ENCODE measurements at regions not wholly inside any gene's neighbourhood (a gene's known extent, or its start where the extent isn't known, plus 50 kb on each side); places are given as distances from the start of the nearest gene placed in this dataset.

DNA sequence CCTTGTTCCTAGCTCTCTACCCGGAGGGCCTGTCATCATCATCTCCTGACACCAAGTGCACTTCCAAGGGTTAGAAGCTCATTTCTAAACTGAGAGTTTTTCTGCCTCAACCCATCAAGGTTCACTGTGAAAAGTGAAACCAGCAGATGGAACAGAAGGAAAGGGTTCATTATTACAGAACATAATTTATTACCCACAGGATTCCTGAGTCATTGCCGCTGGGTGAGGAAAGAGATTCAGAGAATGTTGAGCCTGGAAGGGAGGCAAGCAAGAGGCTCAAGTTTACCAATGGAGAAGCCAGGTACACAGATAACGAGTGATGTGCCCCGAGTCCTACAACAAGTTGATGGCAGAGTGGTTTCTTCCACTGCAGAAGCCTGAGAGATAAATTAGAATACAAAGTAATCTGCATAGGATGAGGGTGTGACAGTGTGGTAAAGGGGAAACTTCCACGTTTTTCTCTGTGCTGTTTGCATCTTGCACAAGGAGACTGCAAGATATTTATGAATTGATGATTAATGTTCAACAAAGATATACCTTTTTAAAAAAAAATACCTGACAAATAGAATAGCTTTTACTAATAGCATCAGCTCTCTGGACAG is 80.5 kb upstream of the SETMAR start:
- TF ChIP-seq, protein P1, sequence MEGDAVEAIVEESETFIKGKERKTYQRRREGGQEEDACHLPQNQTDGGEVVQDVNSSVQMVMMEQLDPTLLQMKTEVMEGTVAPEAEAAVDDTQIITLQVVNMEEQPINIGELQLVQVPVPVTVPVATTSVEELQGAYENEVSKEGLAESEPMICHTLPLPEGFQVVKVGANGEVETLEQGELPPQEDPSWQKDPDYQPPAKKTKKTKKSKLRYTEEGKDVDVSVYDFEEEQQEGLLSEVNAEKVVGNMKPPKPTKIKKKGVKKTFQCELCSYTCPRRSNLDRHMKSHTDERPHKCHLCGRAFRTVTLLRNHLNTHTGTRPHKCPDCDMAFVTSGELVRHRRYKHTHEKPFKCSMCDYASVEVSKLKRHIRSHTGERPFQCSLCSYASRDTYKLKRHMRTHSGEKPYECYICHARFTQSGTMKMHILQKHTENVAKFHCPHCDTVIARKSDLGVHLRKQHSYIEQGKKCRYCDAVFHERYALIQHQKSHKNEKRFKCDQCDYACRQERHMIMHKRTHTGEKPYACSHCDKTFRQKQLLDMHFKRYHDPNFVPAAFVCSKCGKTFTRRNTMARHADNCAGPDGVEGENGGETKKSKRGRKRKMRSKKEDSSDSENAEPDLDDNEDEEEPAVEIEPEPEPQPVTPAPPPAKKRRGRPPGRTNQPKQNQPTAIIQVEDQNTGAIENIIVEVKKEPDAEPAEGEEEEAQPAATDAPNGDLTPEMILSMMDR (IDR thresholded peaks at IDR 0.05) = no peak
- TF ChIP-seq POLR2A (IDR thresholded peaks at IDR 0.05) = no peak

Data from tibial nerve (tissue), 3 donors.